ENCODE measurements at regions not wholly inside any gene's neighbourhood (a gene's known extent, or its start where the extent isn't known, plus 50 kb on each side); places are given as distances from the start of the nearest gene placed in this dataset.

DNA sequence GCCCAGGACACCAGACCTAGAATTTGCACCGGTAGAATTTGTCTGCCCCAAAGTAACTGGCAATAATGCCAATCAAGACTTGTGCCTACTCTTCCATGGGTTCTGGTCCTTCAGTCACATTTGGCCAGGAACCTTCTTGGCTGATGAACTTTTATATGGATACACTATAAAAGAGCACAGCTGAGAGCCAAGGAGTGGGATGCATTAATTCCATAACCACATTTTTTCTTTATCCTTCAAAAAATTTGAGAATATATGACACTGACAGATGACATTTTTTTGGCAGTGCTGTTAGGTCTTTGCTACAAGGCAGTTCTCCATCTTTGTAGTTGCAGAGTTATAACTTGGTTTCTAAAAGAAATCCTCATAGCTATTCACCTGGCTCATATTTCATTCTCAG, 129.2 kb upstream of the HDAC9 start:
- DNase-seq (ENCODE audit: low read depth): no peak
- H3K4me3 ChIP-seq (ENCODE audit: low read depth, low read length): no peak overlapping the region
- TF ChIP-seq, protein P1, sequence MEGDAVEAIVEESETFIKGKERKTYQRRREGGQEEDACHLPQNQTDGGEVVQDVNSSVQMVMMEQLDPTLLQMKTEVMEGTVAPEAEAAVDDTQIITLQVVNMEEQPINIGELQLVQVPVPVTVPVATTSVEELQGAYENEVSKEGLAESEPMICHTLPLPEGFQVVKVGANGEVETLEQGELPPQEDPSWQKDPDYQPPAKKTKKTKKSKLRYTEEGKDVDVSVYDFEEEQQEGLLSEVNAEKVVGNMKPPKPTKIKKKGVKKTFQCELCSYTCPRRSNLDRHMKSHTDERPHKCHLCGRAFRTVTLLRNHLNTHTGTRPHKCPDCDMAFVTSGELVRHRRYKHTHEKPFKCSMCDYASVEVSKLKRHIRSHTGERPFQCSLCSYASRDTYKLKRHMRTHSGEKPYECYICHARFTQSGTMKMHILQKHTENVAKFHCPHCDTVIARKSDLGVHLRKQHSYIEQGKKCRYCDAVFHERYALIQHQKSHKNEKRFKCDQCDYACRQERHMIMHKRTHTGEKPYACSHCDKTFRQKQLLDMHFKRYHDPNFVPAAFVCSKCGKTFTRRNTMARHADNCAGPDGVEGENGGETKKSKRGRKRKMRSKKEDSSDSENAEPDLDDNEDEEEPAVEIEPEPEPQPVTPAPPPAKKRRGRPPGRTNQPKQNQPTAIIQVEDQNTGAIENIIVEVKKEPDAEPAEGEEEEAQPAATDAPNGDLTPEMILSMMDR (IDR thresholded peaks at IDR 0.05; ENCODE audit: insufficient read depth, low read depth, low read length, missing control alignments): no peak

DNA sequence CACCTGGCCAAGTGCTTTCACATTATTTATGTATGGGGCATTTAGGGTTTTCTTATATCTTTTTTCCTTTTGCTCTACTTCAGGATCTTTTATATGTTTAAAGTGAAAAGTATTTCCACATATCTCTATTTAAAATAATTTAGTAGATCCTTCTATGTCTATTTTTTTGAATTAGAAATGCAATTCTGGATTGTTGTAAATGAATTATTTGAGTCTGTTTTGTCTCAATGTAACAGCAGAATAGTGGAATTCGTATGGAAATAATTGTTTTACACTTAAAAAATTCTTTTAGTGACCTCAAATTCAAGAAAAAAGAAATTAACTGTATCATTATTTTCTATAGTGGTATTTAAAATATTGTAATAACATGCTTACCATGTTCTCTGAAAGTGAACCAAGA, 126.5 kb upstream of the HDAC9 start:
- H3K4me3 ChIP-seq (ENCODE audit: low read depth, low read length): no peak overlapping the region
- TF ChIP-seq, protein P1 (IDR thresholded peaks at IDR 0.05; ENCODE audit: insufficient read depth, low read depth, low read length, missing control alignments): no peak
- no peak for DNase-seq (ENCODE audit: low read depth)

DNA sequence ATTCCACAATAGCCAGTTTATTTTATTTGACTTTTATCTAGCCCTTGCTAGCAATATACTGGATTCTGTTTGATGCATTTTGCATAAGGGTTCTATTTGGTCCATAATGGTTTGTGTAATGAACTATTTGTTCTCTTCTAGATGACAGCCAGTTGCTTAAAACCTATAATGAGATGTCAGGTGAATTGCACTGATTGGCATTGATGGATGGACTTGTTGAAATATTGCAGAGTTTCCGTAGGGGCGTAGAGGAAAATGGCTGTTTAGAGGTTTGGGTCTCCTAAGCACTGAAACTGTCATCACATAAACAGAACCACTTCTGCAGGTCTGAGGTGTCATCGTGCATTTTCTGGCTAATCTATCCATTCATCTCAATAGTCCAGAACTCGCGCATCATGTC, 124.9 kb upstream of the HDAC9 start:
- TF ChIP-seq, protein P1 (IDR thresholded peaks at IDR 0.05; ENCODE audit: insufficient read depth, low read depth, low read length, missing control alignments): no peak
- H3K4me3 ChIP-seq (ENCODE audit: low read depth, low read length): no peak overlapping the region
- DNase-seq (ENCODE audit: low read depth): no peak

DNA sequence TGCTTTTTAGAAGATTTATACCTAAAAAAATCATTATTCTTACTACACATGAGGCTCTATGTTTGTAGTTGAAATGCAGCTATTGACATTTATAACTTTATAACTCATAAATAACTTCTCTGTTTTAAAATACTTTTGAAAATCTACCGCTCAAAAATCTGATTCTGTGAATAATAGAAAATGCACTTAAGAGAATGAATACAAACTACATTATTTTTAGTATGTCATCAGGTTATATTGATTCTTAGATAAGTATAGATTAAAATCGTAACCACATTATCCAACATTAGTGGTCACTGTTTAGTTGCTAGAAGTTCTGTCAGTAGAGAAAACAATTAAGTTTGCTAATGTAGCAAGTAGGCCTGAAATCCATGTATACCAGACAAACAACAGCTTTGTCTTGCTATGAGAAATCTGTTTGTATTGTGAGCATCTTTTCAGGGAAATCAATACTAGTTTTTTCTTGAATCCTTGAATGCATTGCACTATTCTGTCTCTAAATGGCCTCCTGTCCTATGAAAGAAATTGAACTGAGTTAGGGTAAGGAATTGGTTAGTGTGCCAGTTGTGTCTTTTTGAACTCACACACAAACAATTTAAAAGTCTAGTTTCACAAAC, 116.5 kb upstream of the HDAC9 start:
- DNase-seq (ENCODE audit: low read depth): no peak
- no peak overlapping the region for H3K4me3 ChIP-seq (ENCODE audit: low read depth, low read length)
- TF ChIP-seq, protein P1 (IDR thresholded peaks at IDR 0.05; ENCODE audit: insufficient read depth, low read depth, low read length, missing control alignments): no peak

- TF ChIP-seq, protein P1 (IDR thresholded peaks at IDR 0.05; ENCODE audit: insufficient read depth, low read depth, low read length, missing control alignments): no peak
- no peak overlapping the region for H3K4me3 ChIP-seq (ENCODE audit: low read depth, low read length)
- DNase-seq (ENCODE audit: low read depth): no peak
These were observed 110.9 kb upstream of the HDAC9 start for GRCh38 chr7:18384491-18385143.

DNA sequence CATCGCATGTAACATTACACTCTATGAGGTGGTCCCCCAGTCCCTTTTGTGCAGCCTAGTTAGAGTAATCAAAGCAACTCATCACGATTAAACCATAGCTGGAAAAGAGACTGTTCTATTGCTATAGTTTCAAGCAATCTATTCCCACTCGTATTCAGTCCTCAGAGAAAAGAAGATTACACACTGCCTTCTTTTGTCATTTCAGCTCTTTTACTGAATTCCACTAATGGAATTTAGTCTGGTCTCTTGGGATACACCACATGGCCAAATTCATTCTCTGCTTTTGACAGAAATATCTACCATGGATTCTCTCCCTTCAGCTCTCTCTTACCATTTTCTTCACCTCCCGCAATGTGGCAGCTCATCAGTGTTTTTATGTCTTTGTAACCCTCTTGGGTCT, 108.9 kb upstream of the HDAC9 start:
- DNase-seq (ENCODE audit: low read depth): no peak
- no peak overlapping the region for H3K4me3 ChIP-seq (ENCODE audit: low read depth, low read length)
- TF ChIP-seq, protein P1 (IDR thresholded peaks at IDR 0.05; ENCODE audit: insufficient read depth, low read depth, low read length, missing control alignments): no peak
